ENCODE measurements at regions not wholly inside any gene's neighbourhood (a gene's known extent, or its start where the extent isn't known, plus 50 kb on each side); places are given as distances from the start of the nearest gene placed in this dataset.

GRCh38 chr15:92724144-92724543, 68.6 kb upstream of the FAM174B start (continued):
- TF ChIP-seq CCDC6 (CRISPR knock-in tag; IDR thresholded peaks at IDR 0.05) (no peak), ZNF20 (CRISPR knock-in tag; IDR thresholded peaks at IDR 0.05) (no peak), ARID5B (CRISPR knock-in tag; IDR thresholded peaks at IDR 0.05) (0 out of 2 replicates have a peak, but pooled peaks have one; percentile 24), ATF7-NPFF (CRISPR knock-in tag; IDR thresholded peaks at IDR 0.05; ENCODE audit: low read depth) (no peak), NR2F1 (CRISPR knock-in tag; IDR thresholded peaks at IDR 0.05) (no peak), KDM4B (CRISPR knock-in tag; IDR thresholded peaks at IDR 0.05) (no peak), STAT6 (CRISPR knock-in tag; IDR thresholded peaks at IDR 0.05; ENCODE audit: borderline replicate concordance) (no peak), NFYC (CRISPR knock-in tag; IDR thresholded peaks at IDR 0.05) (no peak), ZSCAN21 (CRISPR knock-in tag; IDR thresholded peaks at IDR 0.05; ENCODE audit: borderline replicate concordance) (no peak), NFE2 (CRISPR knock-in tag; IDR thresholded peaks at IDR 0.05) (no peak), SOX5 (CRISPR knock-in tag; IDR thresholded peaks at IDR 0.05; ENCODE audit: borderline replicate concordance) (no peak)
